ENCODE measurements at regions not wholly inside any gene's neighbourhood (a gene's known extent, or its start where the extent isn't known, plus 50 kb on each side); places are given as distances from the start of the nearest gene placed in this dataset.

GRCh38 chr10:118218562-118218961 is 123.6 kb downstream of the FAM204A start:
- TF ChIP-seq POLR2A (IDR thresholded peaks at IDR 0.05; ENCODE audit: low read depth, low read length) (no peak), CTCF (conservative IDR thresholded peaks at IDR 0.05; ENCODE audit: low read depth, low read length) (no peak), MAFK (IDR thresholded peaks at IDR 0.05; ENCODE audit: low read depth, low read length) (no peak), FOS (IDR thresholded peaks at IDR 0.05; ENCODE audit: low read depth, low read length) (no peak), MAZ (IDR thresholded peaks at IDR 0.05; ENCODE audit: borderline replicate concordance, low read depth, low read length) (no peak), BHLHE40 (IDR thresholded peaks at IDR 0.05; ENCODE audit: low read depth, low read length) (no peak), NFE2L2 (IDR thresholded peaks at IDR 0.05; ENCODE audit: low read depth, low read length) (no peak), RAD21 (IDR thresholded peaks at IDR 0.05; ENCODE audit: low read length) (no peak), SMC3 (IDR thresholded peaks at IDR 0.05; ENCODE audit: low read depth, low read length) (no peak), RFX5 (IDR thresholded peaks at IDR 0.05; ENCODE audit: low read depth, low read length) (no peak), ELK1 (IDR thresholded peaks at IDR 0.05; ENCODE audit: borderline replicate concordance, low read depth, low read length) (no peak)

All from IMR-90 (cell line).